ENCODE measurements at regions not wholly inside any gene's neighbourhood (a gene's known extent, or its start where the extent isn't known, plus 50 kb on each side); places are given as distances from the start of the nearest gene placed in this dataset.

DNA sequence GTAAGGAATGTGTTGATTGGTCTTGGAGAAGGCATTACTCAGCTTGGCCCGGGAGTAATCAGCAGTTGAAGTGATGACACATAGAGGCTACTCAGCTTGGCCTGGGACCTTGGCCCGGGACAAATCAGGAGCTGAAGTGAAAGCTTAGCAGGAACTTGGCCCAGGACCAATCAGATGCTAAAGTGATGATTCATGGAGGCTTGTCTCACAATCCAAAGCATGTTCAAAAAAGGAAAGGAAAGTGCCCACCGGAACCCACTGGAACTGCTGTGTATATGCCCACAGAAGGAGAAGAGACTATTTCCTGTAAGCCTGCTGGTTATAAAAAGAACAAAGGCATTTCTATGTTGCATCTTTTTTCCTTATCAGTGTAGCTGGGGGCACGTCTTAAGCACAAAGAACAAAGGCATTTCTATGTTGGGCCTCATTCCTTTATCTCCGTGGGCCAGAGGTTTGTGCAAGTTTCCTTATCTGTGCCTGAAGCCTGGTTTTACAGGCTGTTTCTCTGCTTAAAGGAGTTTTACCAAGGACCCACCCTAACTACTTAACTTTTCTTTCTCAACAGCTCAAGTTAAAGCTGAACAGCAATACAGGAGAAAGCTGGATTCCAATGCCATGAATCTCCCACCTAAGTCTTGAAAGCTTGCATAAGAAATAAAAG lies 1176.7 kb downstream of the NLGN4X start:
- ATAC-seq (no peak), DNase-seq (no peak)
- Mint-ChIP-seq H3K4me1 (ENCODE audit: low read depth) (no peaks in the 10 kb centered on the region), H3K27me3 (no peaks in the 10 kb centered on the region), H3K27ac (no peak overlapping the region), H3K4me3 (no peak overlapping the region), H3K36me3 (ENCODE audit: low read depth) (no peaks in the 10 kb centered on the region), H3K9me3 (no peaks in the 10 kb centered on the region)
- ChIA-PET CTCF (no interaction called here), POLR2A (no interaction called here)
- intact Hi-C loops (cut with micrococcal nuclease), result no loop called here
- no peak for TF ChIP-seq CTCF (IDR thresholded peaks at IDR 0.05)

DNA sequence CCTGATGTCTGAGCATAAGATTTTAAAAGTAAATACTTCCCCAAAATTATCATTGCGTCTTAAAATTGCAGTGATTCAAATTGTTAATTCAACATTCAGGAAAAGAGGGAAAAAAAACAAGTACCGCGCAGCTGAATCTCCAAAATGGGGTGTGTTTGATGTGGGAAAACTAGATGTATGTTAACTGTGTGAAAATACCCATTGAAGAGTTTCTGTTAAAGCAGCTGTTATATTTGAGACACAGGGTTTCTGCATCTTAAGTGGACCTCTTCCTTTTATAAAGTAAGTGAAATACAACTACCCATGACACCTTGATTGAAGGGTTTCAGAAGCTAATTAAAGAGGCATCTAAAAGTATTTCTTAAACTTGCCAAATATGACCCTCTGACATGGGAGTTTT lies 1186.1 kb downstream of the NLGN4X start:
- Mint-ChIP-seq H3K4me3 (no peak overlapping the region), H3K9me3 (no peaks in the 10 kb centered on the region), H3K27ac (no peak overlapping the region), H3K36me3 (ENCODE audit: low read depth) (no peaks in the 10 kb centered on the region), H3K4me1 (ENCODE audit: low read depth) (no peaks in the 10 kb centered on the region), H3K27me3 (no peaks in the 10 kb centered on the region)
- ChIA-PET CTCF (no interaction called here), POLR2A (no interaction called here)
- intact Hi-C loops (cut with micrococcal nuclease), result no loop called here
- TF ChIP-seq CTCF (IDR thresholded peaks at IDR 0.05), result no peak
- DNase-seq, result no peak
- ATAC-seq, result no peak

DNA sequence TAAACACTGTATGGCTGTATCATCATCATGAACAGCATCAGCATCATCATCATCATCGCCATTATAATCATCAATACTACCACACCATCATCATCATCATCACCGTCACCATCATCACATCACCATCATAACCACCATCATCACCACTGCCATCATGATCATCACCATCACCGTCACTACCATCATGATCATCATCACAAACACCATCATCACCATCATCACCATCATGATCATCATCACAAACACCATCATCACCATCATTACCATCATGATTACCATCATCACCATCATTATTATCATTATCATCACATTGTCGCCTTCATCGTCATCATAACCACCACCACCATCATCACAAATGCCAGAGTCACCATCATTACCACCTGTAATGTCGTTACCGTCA lies 1196.9 kb downstream of the NLGN4X start:
- H3K36me3 Mint-ChIP-seq (ENCODE audit: low read depth), result no peaks in the 10 kb centered on the region
- ChIA-PET POLR2A (no interaction called here), CTCF (no interaction called here)
- no peak for DNase-seq
- H3K4me1 Mint-ChIP-seq (ENCODE audit: low read depth), result no peaks in the 10 kb centered on the region
- no peak overlapping the region for H3K27ac Mint-ChIP-seq
- H3K27me3 Mint-ChIP-seq, result no peaks in the 10 kb centered on the region
- H3K4me3 Mint-ChIP-seq, result no peak overlapping the region
- no peaks in the 10 kb centered on the region for H3K9me3 Mint-ChIP-seq
- ATAC-seq, result no peak
- intact Hi-C loops (cut with micrococcal nuclease), result no loop called here
- no peak for TF ChIP-seq CTCF (IDR thresholded peaks at IDR 0.05)

DNA sequence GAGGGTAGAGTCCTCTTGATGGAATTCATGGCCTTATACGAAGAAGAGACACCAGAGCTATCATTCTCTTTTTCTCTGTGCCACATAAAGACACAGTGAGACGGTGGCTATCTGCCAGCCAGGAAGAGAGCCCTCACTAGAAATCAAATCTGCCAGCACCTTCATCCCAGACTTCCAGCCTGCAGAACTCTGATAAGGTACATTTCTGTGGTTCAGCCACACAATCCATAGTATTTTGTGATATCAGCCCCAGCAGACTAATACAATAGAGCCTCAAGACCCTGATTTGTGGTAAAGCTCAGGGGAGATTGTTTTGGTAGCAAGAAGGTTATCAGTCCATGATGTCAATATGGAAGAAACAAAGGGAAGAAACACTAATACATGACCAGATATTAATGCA lies 1213.2 kb downstream of the NLGN4X start:
- ChIA-PET POLR2A (no interaction called here), CTCF (no interaction called here)
- no peaks in the 10 kb centered on the region for H3K27me3 Mint-ChIP-seq
- no peaks in the 10 kb centered on the region for H3K36me3 Mint-ChIP-seq (ENCODE audit: low read depth)
- no peak for TF ChIP-seq CTCF (IDR thresholded peaks at IDR 0.05)
- no peak overlapping the region for H3K27ac Mint-ChIP-seq
- no peak overlapping the region for H3K4me3 Mint-ChIP-seq
- H3K4me1 Mint-ChIP-seq (ENCODE audit: low read depth), result no peaks in the 10 kb centered on the region
- intact Hi-C loops (cut with micrococcal nuclease), result no loop called here
- DNase-seq (no peak), ATAC-seq (no peak)
- no peaks in the 10 kb centered on the region for H3K9me3 Mint-ChIP-seq

DNA sequence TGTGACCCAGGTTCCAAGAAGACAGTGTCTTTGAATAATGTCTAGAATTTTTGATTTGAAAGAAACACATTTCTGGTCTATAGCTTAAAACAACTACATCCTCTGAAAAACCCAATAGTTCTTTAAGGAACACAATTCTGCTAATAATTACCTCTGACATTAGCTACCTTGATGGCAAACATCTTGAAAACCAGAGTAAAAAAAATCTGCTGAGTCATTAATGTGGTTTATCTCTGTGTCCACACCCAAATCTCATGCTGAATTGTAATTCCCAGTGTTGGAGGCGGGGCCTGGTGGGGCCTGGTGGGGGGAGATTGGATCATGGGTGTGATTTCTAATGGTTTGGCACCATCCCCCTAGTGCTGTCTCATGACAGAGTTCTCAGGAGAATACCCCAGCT lies 1233.8 kb downstream of the NLGN4X start:
- intact Hi-C loops (cut with micrococcal nuclease), result no loop called here
- POLR2A ChIA-PET, result no interaction called here
- H3K27ac Mint-ChIP-seq, result no peak overlapping the region
- H3K36me3 Mint-ChIP-seq (ENCODE audit: low read depth), result no peaks in the 10 kb centered on the region
- CTCF ChIA-PET, result no interaction called here
- H3K27me3 Mint-ChIP-seq, result no peaks in the 10 kb centered on the region
- ATAC-seq (no peak), DNase-seq (no peak)
- no peak overlapping the region for H3K4me3 Mint-ChIP-seq
- TF ChIP-seq CTCF (IDR thresholded peaks at IDR 0.05), result no peak
- no peaks in the 10 kb centered on the region for H3K9me3 Mint-ChIP-seq
- no peaks in the 10 kb centered on the region for H3K4me1 Mint-ChIP-seq (ENCODE audit: low read depth)
